ENCODE measurements at regions not wholly inside any gene's neighbourhood (a gene's known extent, or its start where the extent isn't known, plus 50 kb on each side); places are given as distances from the start of the nearest gene placed in this dataset.

GRCh38 chr2:144151851-144152250, 368.1 kb downstream of the ZEB2 start:
- FAIRE-seq: no peak

- no peak for FAIRE-seq
These were observed 368.5 kb downstream of the ZEB2 start for GRCh38 chr2:144151405-144151804.

- FAIRE-seq: no peak
These were observed 372.6 kb downstream of the ZEB2 start for GRCh38 chr2:144147356-144147755.

DNA sequence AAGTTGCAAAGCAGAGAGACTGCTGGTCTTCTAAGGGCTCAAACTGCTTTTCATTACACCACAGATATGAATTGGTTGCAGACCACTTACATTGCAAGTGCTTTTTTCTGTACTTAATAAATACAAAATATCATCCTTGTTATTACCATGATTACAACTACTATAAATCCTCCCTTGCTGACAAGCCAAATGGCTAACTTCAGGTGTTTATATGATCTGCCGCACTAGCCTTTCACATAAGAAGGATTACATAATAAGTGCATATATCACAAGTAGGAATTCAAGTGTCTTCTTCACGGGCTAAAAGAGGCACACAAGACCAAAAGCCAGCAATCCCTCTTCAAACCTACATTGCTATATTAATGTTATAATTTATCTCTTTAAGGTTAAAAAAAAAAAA, 373.0 kb downstream of the ZEB2 start:
- FAIRE-seq: no peak

DNA sequence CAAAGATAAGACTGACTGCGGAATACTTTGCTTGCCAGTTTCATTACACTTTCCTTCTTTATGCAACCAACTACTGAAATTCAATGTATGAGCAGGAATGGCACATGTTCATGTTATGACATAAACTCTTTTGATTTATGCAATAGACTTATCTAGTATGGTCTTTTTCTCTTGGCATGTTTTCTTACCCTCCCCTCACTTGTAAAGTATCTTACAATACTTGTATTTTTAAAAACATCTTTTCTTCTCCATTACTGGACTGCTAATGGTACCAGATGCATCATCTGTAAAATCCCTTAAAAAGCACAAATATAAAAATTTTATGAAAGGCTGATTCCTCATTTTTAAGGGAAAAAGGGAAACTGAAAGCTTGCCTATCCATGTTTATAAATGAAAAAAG, 373.8 kb downstream of the ZEB2 start:
- no peak for FAIRE-seq

GRCh38 chr2:144143294-144144151, 376.4 kb downstream of the ZEB2 start:
- FAIRE-seq: no peak

GRCh38 chr2:144140891-144141290, 379.0 kb downstream of the ZEB2 start:
- FAIRE-seq: no peak

DNA sequence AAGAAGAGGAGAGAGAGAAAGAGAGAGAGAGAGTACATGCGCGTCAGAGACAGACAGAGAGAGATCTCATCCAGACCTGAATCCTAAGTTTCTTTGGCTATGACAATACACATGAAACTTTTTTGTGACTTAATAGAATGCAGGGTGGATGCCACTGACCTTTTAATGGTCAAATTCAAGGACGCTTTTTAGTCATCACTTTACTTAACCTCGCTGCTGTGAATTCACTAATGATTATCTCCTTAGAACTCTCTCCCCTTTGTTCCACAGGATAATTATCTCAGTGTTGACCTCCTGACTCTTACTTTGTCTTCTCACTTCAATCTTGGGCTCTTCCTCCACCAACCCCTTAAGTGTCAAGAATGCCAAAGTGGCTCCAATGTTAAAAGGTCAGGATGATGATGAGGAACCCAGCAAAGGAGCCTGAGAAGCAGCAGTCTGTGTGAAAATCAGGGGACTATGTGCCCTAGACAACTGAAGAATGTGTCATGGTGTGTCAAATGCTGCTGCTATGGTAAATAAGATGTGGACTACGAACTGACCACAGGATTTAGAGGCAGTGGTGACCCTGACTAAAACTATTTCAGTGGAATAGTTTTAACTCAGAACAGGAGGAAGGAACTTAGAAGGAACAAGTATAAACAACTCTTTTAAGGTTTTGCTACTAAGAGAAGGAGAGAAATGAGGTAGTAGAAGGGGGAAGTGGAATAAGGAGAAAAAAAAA, 382.1 kb downstream of the ZEB2 start:
- FAIRE-seq: no peak

GRCh38 chr2:144137272-144137671, 382.6 kb downstream of the ZEB2 start:
- FAIRE-seq: no peak

- FAIRE-seq: no peak
These were observed 383.5 kb downstream of the ZEB2 start for GRCh38 chr2:144136297-144137010.

DNA sequence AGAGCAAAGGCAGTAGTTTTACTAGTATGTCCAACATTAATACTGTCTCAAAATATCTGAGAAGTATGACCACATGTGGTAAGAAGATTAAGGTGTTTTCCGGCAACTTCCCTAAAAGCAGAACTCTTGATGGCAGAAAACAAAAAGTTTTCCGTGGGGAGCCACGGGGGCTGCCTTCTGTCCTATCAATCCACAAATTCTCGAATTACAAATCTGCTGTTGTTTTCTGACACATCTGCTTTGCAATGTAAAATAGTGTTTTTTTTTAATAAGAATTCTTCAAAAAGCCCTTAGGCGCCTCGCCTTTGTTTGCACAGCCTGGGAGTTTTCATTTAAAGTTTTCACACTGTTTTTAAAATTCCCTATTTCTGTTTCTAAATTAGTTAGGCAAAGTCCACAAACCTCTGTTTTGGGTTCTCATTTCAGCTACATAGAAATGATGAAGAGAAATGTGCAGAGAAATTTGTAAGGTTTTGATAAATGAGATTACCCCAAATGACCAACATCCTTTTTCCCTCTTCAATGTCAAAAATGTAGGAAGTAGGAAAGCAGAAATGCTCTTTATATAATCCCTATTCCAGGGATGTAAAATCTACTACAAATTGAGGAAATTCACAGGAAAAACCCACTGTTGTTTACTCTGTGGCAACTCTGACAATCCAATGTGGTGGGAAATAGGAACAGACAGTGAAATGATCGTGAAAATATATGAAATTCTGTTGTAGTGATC, 385.8 kb downstream of the ZEB2 start:
- no peak for FAIRE-seq

GRCh38 chr2:144132357-144132756, 387.6 kb downstream of the ZEB2 start:
- FAIRE-seq: no peak

DNA sequence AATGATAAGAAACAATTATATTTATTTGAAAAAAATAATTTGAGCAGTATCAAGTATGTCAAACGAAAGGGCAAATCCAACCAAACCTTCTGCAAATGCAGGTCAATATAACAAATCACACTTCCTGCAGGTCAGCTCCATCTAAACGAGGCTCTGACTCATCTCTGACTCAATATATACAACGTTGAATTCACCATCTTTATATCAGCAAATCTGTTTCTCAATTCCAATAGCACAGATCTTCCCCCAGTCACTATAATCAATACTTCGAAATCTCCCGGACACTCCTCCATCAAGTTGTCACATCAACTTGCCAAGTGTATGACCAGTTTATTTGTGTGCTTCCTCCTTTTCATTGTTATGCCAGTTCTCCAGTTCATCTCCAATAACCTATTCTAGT, 388.9 kb downstream of the ZEB2 start:
- FAIRE-seq: no peak

DNA sequence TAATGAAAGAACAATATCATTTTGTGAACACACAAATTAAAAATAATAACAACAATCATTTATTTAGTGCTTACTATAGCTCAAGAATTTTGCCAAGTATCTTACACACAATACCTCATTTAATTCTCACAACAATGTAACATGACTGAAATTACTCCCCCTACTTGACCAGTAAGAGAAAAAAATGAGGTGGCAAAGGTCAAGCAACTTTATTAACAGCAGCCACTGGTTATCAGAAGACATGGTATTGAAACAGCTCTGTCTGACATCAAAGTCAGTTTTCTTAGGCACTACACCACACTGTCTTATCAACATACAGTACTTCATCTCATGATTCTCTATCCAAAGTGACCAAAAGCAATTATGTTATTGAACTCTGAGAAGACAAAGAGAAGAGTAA, 389.4 kb downstream of the ZEB2 start:
- FAIRE-seq: no peak

- FAIRE-seq: no peak
These were observed 391.7 kb downstream of the ZEB2 start for GRCh38 chr2:144128130-144128746.

DNA sequence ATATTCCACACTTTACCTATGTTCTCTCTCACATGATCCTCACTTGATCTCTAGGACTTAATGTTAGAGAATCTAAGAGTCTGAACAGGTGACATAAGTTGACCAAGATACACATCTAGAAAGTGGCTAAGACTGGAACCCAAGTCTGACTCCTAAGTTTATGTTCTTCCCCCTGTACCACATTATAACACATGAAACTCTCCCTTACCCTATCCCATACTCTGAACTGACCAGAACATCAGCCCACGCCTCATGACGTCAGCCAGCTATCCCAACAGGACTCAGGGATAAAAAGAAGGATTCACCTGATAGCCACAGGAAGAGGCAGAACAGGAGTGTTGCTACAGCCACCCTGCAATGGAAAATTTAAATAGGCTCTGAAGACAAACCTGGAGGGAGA, 392.2 kb downstream of the ZEB2 start:
- FAIRE-seq: no peak

- no peak for FAIRE-seq
These were observed 393.6 kb downstream of the ZEB2 start for GRCh38 chr2:144126302-144126701.

GRCh38 chr2:144125751-144126150, 394.2 kb downstream of the ZEB2 start:
- FAIRE-seq: no peak

GRCh38 chr2:144124882-144125281, 395.0 kb downstream of the ZEB2 start:
- no peak for FAIRE-seq

DNA sequence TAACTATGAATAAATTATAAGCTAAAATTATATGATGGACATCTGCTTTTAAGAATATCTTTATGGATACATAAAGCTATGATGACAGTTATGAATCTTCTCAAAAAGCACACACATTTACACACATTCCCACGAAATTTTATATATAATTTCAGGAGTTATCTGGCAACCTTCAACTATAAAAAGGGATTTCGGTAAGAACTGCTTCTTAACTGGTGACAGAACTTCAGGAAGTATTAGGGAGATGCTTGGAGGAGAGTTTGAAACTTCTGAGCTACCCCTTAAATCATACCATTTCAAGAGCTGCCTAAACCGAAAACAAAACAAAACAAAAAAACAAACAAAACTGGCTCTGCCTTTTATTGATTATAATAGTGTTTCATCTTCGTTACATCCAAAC, 399.4 kb downstream of the ZEB2 start:
- FAIRE-seq: no peak

DNA sequence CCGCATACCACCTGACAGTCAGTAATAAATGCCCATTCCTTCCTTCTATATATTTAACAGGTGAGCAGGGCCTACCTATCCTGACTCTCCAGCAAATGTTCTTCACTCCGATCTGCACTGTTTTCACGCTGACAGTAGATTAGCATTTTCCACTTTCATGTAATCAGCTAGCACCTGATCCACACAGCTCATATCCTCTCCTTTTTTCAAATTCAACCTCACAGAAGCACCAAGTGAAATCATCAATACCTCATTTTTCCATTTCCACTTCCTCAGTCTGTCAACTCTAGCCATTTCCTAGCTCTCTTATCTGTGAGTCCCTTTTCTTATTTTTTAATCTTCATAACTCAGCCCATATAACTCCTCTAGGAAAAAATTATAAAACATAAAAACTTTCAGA, 402.8 kb downstream of the ZEB2 start:
- FAIRE-seq: no peak

DNA sequence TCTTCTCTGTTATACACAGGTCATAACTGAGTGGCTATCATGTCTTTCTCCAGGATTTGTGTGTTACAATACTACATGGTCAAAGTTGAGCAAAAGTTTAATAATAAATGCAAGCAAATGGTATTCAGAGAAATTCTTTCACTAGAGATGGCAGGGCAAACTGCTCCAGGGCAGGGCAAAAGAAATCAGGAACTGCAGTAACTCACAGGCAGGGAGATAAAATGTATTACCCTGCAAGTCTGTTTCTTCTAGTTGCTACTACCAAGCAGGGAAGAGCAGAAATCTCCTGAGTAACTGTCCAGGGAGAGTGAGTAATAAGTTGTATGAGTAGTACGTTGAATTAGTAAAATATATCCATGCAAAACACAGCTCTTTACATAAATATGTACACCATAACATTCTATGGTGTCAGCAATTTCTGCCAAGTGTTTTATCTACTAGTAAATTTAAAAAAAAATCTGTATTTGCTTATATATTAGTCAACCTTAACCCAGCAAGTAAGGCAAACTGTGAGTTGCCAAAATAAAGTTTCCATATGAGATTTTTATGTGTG, 404.1 kb downstream of the ZEB2 start:
- FAIRE-seq: no peak

Data from TTC549 (cell line).